Cardiac muscle cell (in vitro differentiated cells and primary cell): ENCODE measurements at regions not wholly inside any gene's neighbourhood (a gene's known extent, or its start where the extent isn't known, plus 50 kb on each side); places are given as distances from the start of the nearest gene placed in this dataset.

Experiments
- DNase-seq, 2 donors: peaks; one replicate each; pipeline versions ENCODE4 v3.0.0 to v3.0.0-alpha.2; 2010 to 2017; ENCODE audit warnings: low read depth in 1 of 2, low spot score in 1 of 2
- H3K27ac ChIP-seq: fragments of 200-600 bp; sonication (generic); 2 replicates; pipeline ENCODE4 v1.5.1; 2016
- H3K27me3 ChIP-seq: fragments of 200-600 bp; sonication (generic); 2 replicates; pipeline ENCODE4 v1.6.0; 2016; ENCODE audit warnings: control low read depth
- H3K36me3 ChIP-seq: fragments of 200-600 bp; sonication (generic); 2 replicates; pipeline ENCODE4 v1.5.1; 2016; ENCODE audit warnings: control low read depth
- H3K4me1 ChIP-seq: fragments of 200-600 bp; sonication (generic); 2 replicates; pipeline ENCODE4 v1.8.1; 2017; ENCODE audit warnings: low read depth, mild to moderate bottlenecking, mixed run types
- H3K4me3 ChIP-seq: fragments of 200-600 bp; sonication (generic); 2 replicates; pipeline ENCODE4 v1.5.1; 2016; ENCODE audit warnings: mild to moderate bottlenecking
- H3K9me3 ChIP-seq: fragments of 200-600 bp; sonication (generic); 2 replicates; pipeline ENCODE4 v1.5.1; 2017; ENCODE audit warnings: low read depth, mild to moderate bottlenecking, control low read depth
- CTCF ChIP-seq: IDR thresholded peaks from 2 replicates; pipeline ENCODE4 v1.5.1; 2012; ENCODE audit warnings: low read depth, mild to moderate bottlenecking, low read length

GRCh38 chr4:123667496-123667895, 270.9 kb downstream of the SPRY1 start:
- Histone ChIP-seq H3K4me1 (no peaks in the 10 kb centered on the region), H3K27ac (no peak overlapping the region), H3K27me3 (no peaks in the 10 kb centered on the region), H3K36me3 (no peaks in the 10 kb centered on the region), H3K9me3 (no peaks in the 10 kb centered on the region), H3K4me3 (no peak overlapping the region)
- no peak for TF ChIP-seq CTCF
- DNase-seq = no peak

- no peak for DNase-seq
- Histone ChIP-seq H3K4me3 (no peak overlapping the region), H3K4me1 (no peaks in the 10 kb centered on the region), H3K27ac (no peak overlapping the region), H3K27me3 (no peaks in the 10 kb centered on the region), H3K36me3 (no peaks in the 10 kb centered on the region), H3K9me3 (no peaks in the 10 kb centered on the region)
- TF ChIP-seq CTCF = no peak
Observed at GRCh38 chr4:123667991-123668390, 271.4 kb downstream of the SPRY1 start.

GRCh38 chr4:123671636-123672404, 275.2 kb downstream of the SPRY1 start:
- Histone ChIP-seq H3K4me1 (peaks cover 9% of the 10 kb centered on the region), H3K4me3 (no peak overlapping the region), H3K9me3 (no peaks in the 10 kb centered on the region), H3K36me3 (no peaks in the 10 kb centered on the region), H3K27me3 (no peaks in the 10 kb centered on the region), H3K27ac (no peak overlapping the region)
- no peak for DNase-seq
- no peak for TF ChIP-seq CTCF

GRCh38 chr4:123672987-123673386, 276.4 kb downstream of the SPRY1 start:
- Histone ChIP-seq H3K4me1 (peaks cover 15% of the 10 kb centered on the region), H3K4me3 (no peak overlapping the region), H3K27ac (no peak overlapping the region), H3K9me3 (no peaks in the 10 kb centered on the region), H3K36me3 (no peaks in the 10 kb centered on the region), H3K27me3 (no peaks in the 10 kb centered on the region)
- DNase-seq = peak in 1 of 2 donors; percentile 50
- no peak for TF ChIP-seq CTCF

GRCh38 chr4:123673971-123674370, 277.4 kb downstream of the SPRY1 start:
- peaks cover 15% of the 10 kb centered on the region for H3K4me1 ChIP-seq
- no peak overlapping the region for H3K27ac ChIP-seq
- no peaks in the 10 kb centered on the region for H3K27me3 ChIP-seq
- no peaks in the 10 kb centered on the region for H3K9me3 ChIP-seq
- no peaks in the 10 kb centered on the region for H3K36me3 ChIP-seq
- no peak for TF ChIP-seq CTCF
- DNase-seq = no peak
- H3K4me3 ChIP-seq = no peak overlapping the region
